ENCODE measurements at regions not wholly inside any gene's neighbourhood (a gene's known extent, or its start where the extent isn't known, plus 50 kb on each side); places are given as distances from the start of the nearest gene placed in this dataset.
"Not testable (repeated sequence)": the region's sequence is repeated elsewhere in the genome, so short reads cannot be mapped to it uniquely, and the experiment has no call there.

- not testable (repeated sequence) for DNase-seq
Measured at GRCh38 chr2:220823590-220823989, 748.5 kb downstream of the EPHA4 start.

GRCh38 chr2:220833446-220833845, 738.7 kb downstream of the EPHA4 start:
- DNase-seq, result no peak

- DNase-seq, result no peak
Measured at GRCh38 chr2:220835583-220835982, 736.5 kb downstream of the EPHA4 start.

- no peak for DNase-seq
Measured at GRCh38 chr2:220837226-220837625, 734.9 kb downstream of the EPHA4 start.

GRCh38 chr2:220842901-220843665, 729.0 kb downstream of the EPHA4 start:
- no peak for DNase-seq

- no peak for DNase-seq
Measured at GRCh38 chr2:220845766-220846273, 726.3 kb downstream of the EPHA4 start.

GRCh38 chr2:220847006-220847405, 725.1 kb downstream of the EPHA4 start:
- peak in 1 of 2 experiments; percentile 24 for DNase-seq

- DNase-seq, result peak in 1 of 2 experiments; percentile 1
Measured at GRCh38 chr2:220847589-220847988, 724.5 kb downstream of the EPHA4 start.

- DNase-seq, result no peak
Measured at GRCh38 chr2:220849433-220849832, 722.7 kb downstream of the EPHA4 start.

GRCh38 chr2:220850116-220850515, 722.0 kb downstream of the EPHA4 start:
- DNase-seq, result no peak

GRCh38 chr2:220855296-220855695, 716.8 kb downstream of the EPHA4 start:
- peak; percentile 39 to 73 for DNase-seq

GRCh38 chr2:220856486-220856885, 715.6 kb downstream of the EPHA4 start:
- DNase-seq, result no peak

GRCh38 chr2:220857368-220857767, 714.7 kb downstream of the EPHA4 start:
- DNase-seq, result peak; percentile 1 to 57

GRCh38 chr2:220858101-220858500, 714.0 kb downstream of the EPHA4 start:
- no peak for DNase-seq

- DNase-seq, result no peak
Measured at GRCh38 chr2:220871909-220872308, 700.2 kb downstream of the EPHA4 start.

GRCh38 chr2:220876080-220876824, 695.9 kb downstream of the EPHA4 start:
- DNase-seq, result no peak

- DNase-seq, result no peak
Measured at GRCh38 chr2:220877491-220877890, 694.6 kb downstream of the EPHA4 start.

- DNase-seq, result no peak
Measured at GRCh38 chr2:220877897-220878296, 694.2 kb downstream of the EPHA4 start.

GRCh38 chr2:220880623-220881596, 691.2 kb downstream of the EPHA4 start:
- DNase-seq, result no peak

- DNase-seq, result no peak
Measured at GRCh38 chr2:220882507-220882906, 689.6 kb downstream of the EPHA4 start.

GRCh38 chr2:220885593-220885992, 686.5 kb downstream of the EPHA4 start:
- DNase-seq, result no peak

GRCh38 chr2:220887271-220887870, 684.7 kb downstream of the EPHA4 start:
- DNase-seq, result no peak

Measured in NCI-H524 (cell line).